Astrocyte of the spinal cord (primary cell): ENCODE measurements at regions not wholly inside any gene's neighbourhood (a gene's known extent, or its start where the extent isn't known, plus 50 kb on each side); places are given as distances from the start of the nearest gene placed in this dataset.

Experiments
- DNase-seq: peaks from one replicate; pipeline ENCODE4 v3.0.0; 2011; ENCODE audit warnings: low read depth, low spot score
- H3K4me3 ChIP-seq: 2 replicates; pipeline ENCODE4 v1.5.1; 2011; ENCODE audit warnings: low read depth, mild to moderate bottlenecking, low read length, moderate library complexity
- CTCF ChIP-seq: IDR thresholded peaks from 2 replicates; pipeline ENCODE4 v1.5.1; 2012; ENCODE audit warnings: low read depth, mild to moderate bottlenecking, low read length, inconsistent platforms
- in situ Hi-C: cut with HindIII; loops from 2 replicates; pipeline ENCODE4 v1.10.0; 2017; ENCODE audit warnings: low sequenced_read_pairs

GRCh38 chr7:91543646-91544045, 279.4 kb downstream of the FZD1 start:
- in situ Hi-C loops = no loop called here

GRCh38 chr7:91549878-91550277, 285.6 kb downstream of the FZD1 start:
- in situ Hi-C loops = no loop called here
- DNase-seq = no peak
- H3K4me3 ChIP-seq = no peak overlapping the region
- no peak for TF ChIP-seq CTCF

More at GRCh38 chr7:91543646-91544045, 279.4 kb downstream of the FZD1 start:
- no peak overlapping the region for H3K4me3 ChIP-seq
- no peak for DNase-seq
- TF ChIP-seq CTCF = no peak

GRCh38 chr7:91550931-91551330, 286.7 kb downstream of the FZD1 start:
- in situ Hi-C loops = no loop called here
- TF ChIP-seq CTCF = no peak
- H3K4me3 ChIP-seq = no peak overlapping the region
- peak; percentile 28 for DNase-seq

- in situ Hi-C loops = no loop called here
Measured at GRCh38 chr7:91551377-91552175, 287.3 kb downstream of the FZD1 start.

GRCh38 chr7:91553410-91553895, 289.2 kb downstream of the FZD1 start:
- no peak for TF ChIP-seq CTCF
- DNase-seq = no peak
- no peak overlapping the region for H3K4me3 ChIP-seq
- in situ Hi-C loops = no loop called here

More at GRCh38 chr7:91551377-91552175, 287.3 kb downstream of the FZD1 start:
- no peak for TF ChIP-seq CTCF
- H3K4me3 ChIP-seq = no peak overlapping the region
- peak; percentile 54 for DNase-seq

- no peak for TF ChIP-seq CTCF
- in situ Hi-C loops = no loop called here
- DNase-seq = no peak
- H3K4me3 ChIP-seq = no peak overlapping the region
Measured at GRCh38 chr7:91554883-91555282, 290.6 kb downstream of the FZD1 start.
